ENCODE measurements at regions not wholly inside any gene's neighbourhood (a gene's known extent, or its start where the extent isn't known, plus 50 kb on each side); places are given as distances from the start of the nearest gene placed in this dataset.

DNA sequence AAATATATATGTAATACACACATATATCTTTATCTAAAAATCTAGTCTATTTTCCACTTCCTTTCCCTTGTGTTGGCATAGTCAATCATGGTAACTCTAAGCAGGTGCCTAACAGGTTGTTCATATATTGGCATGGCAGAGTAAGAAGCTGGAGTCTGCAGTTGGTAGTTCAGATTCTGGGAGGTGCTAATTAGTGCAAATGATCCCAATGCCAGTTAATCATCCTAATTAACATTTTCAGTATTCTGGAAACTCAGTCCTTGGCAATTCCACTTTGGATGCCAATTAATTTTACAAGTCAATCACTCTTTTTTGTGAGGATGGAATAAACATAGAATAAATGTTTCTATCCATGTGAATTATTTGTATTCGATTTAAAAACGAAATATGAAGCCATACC is 863.7 kb upstream of the SOX9 start:
- Mint-ChIP-seq H3K9me3 (no peaks in the 10 kb centered on the region), H3K36me3 (no peaks in the 10 kb centered on the region), H3K4me3 (no peak overlapping the region), H3K27ac (no peak overlapping the region), H3K27me3 (ENCODE audit: low read depth) (no peaks in the 10 kb centered on the region), H3K4me1 (no peaks in the 10 kb centered on the region; the same call in 1 of the 2 replicates)
- POLR2A ChIA-PET: no interaction called here
- CTCF ChIA-PET: no interaction called here
- DNase-seq (ENCODE audit: low spot score) (no peak), ATAC-seq (no peak)
- no peak for TF ChIP-seq RELA (CRISPR knock-in tag; IDR thresholded peaks at IDR 0.05; ENCODE audit: borderline replicate concordance)
- no peak for TF ChIP-seq ZBTB21 (CRISPR knock-in tag; IDR thresholded peaks at IDR 0.05; ENCODE audit: borderline replicate concordance)
- TF ChIP-seq ZNF317 (CRISPR knock-in tag; IDR thresholded peaks at IDR 0.05; ENCODE audit: borderline replicate concordance, low read depth): no peak
- TF ChIP-seq NFYB (CRISPR knock-in tag; conservative IDR thresholded peaks at IDR 0.05; ENCODE audit: low read depth): no peak
- TF ChIP-seq, protein P1, sequence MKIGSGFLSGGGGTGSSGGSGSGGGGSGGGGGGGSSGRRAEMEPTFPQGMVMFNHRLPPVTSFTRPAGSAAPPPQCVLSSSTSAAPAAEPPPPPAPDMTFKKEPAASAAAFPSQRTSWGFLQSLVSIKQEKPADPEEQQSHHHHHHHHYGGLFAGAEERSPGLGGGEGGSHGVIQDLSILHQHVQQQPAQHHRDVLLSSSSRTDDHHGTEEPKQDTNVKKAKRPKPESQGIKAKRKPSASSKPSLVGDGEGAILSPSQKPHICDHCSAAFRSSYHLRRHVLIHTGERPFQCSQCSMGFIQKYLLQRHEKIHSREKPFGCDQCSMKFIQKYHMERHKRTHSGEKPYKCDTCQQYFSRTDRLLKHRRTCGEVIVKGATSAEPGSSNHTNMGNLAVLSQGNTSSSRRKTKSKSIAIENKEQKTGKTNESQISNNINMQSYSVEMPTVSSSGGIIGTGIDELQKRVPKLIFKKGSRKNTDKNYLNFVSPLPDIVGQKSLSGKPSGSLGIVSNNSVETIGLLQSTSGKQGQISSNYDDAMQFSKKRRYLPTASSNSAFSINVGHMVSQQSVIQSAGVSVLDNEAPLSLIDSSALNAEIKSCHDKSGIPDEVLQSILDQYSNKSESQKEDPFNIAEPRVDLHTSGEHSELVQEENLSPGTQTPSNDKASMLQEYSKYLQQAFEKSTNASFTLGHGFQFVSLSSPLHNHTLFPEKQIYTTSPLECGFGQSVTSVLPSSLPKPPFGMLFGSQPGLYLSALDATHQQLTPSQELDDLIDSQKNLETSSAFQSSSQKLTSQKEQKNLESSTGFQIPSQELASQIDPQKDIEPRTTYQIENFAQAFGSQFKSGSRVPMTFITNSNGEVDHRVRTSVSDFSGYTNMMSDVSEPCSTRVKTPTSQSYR (CRISPR knock-in tag; IDR thresholded peaks at IDR 0.05): no peak
- TF ChIP-seq, protein P2, sequence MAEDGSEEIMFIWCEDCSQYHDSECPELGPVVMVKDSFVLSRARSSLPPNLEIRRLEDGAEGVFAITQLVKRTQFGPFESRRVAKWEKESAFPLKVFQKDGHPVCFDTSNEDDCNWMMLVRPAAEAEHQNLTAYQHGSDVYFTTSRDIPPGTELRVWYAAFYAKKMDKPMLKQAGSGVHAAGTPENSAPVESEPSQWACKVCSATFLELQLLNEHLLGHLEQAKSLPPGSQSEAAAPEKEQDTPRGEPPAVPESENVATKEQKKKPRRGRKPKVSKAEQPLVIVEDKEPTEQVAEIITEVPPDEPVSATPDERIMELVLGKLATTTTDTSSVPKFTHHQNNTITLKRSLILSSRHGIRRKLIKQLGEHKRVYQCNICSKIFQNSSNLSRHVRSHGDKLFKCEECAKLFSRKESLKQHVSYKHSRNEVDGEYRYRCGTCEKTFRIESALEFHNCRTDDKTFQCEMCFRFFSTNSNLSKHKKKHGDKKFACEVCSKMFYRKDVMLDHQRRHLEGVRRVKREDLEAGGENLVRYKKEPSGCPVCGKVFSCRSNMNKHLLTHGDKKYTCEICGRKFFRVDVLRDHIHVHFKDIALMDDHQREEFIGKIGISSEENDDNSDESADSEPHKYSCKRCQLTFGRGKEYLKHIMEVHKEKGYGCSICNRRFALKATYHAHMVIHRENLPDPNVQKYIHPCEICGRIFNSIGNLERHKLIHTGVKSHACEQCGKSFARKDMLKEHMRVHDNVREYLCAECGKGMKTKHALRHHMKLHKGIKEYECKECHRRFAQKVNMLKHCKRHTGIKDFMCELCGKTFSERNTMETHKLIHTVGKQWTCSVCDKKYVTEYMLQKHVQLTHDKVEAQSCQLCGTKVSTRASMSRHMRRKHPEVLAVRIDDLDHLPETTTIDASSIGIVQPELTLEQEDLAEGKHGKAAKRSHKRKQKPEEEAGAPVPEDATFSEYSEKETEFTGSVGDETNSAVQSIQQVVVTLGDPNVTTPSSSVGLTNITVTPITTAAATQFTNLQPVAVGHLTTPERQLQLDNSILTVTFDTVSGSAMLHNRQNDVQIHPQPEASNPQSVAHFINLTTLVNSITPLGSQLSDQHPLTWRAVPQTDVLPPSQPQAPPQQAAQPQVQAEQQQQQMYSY (CRISPR knock-in tag; IDR thresholded peaks at IDR 0.05): no peak
- TF ChIP-seq, protein P3, sequence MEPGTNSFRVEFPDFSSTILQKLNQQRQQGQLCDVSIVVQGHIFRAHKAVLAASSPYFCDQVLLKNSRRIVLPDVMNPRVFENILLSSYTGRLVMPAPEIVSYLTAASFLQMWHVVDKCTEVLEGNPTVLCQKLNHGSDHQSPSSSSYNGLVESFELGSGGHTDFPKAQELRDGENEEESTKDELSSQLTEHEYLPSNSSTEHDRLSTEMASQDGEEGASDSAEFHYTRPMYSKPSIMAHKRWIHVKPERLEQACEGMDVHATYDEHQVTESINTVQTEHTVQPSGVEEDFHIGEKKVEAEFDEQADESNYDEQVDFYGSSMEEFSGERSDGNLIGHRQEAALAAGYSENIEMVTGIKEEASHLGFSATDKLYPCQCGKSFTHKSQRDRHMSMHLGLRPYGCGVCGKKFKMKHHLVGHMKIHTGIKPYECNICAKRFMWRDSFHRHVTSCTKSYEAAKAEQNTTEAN (CRISPR knock-in tag; IDR thresholded peaks at IDR 0.05): no peak
- no peak for TF ChIP-seq SOX15 (CRISPR knock-in tag; IDR thresholded peaks at IDR 0.05)
- TF ChIP-seq ZNF263 (CRISPR knock-in tag; IDR thresholded peaks at IDR 0.05; ENCODE audit: low read depth): no peak
- TF ChIP-seq, protein P4, sequence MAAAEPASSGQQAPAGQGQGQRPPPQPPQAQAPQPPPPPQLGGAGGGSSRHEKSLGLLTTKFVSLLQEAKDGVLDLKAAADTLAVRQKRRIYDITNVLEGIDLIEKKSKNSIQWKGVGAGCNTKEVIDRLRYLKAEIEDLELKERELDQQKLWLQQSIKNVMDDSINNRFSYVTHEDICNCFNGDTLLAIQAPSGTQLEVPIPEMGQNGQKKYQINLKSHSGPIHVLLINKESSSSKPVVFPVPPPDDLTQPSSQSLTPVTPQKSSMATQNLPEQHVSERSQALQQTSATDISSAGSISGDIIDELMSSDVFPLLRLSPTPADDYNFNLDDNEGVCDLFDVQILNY (CRISPR knock-in tag; IDR thresholded peaks at IDR 0.05): no peak
- no peak for TF ChIP-seq ZNF416 (CRISPR knock-in tag; IDR thresholded peaks at IDR 0.05)
- no peak for TF ChIP-seq ZNF121 (CRISPR knock-in tag; IDR thresholded peaks at IDR 0.05)
- TF ChIP-seq FOXJ3 (CRISPR knock-in tag; IDR thresholded peaks at IDR 0.05; ENCODE audit: borderline replicate concordance): no peak
- TF ChIP-seq, protein P5, sequence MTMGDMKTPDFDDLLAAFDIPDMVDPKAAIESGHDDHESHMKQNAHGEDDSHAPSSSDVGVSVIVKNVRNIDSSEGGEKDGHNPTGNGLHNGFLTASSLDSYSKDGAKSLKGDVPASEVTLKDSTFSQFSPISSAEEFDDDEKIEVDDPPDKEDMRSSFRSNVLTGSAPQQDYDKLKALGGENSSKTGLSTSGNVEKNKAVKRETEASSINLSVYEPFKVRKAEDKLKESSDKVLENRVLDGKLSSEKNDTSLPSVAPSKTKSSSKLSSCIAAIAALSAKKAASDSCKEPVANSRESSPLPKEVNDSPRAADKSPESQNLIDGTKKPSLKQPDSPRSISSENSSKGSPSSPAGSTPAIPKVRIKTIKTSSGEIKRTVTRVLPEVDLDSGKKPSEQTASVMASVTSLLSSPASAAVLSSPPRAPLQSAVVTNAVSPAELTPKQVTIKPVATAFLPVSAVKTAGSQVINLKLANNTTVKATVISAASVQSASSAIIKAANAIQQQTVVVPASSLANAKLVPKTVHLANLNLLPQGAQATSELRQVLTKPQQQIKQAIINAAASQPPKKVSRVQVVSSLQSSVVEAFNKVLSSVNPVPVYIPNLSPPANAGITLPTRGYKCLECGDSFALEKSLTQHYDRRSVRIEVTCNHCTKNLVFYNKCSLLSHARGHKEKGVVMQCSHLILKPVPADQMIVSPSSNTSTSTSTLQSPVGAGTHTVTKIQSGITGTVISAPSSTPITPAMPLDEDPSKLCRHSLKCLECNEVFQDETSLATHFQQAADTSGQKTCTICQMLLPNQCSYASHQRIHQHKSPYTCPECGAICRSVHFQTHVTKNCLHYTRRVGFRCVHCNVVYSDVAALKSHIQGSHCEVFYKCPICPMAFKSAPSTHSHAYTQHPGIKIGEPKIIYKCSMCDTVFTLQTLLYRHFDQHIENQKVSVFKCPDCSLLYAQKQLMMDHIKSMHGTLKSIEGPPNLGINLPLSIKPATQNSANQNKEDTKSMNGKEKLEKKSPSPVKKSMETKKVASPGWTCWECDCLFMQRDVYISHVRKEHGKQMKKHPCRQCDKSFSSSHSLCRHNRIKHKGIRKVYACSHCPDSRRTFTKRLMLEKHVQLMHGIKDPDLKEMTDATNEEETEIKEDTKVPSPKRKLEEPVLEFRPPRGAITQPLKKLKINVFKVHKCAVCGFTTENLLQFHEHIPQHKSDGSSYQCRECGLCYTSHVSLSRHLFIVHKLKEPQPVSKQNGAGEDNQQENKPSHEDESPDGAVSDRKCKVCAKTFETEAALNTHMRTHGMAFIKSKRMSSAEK (CRISPR knock-in tag; IDR thresholded peaks at IDR 0.05; ENCODE audit: borderline replicate concordance): no peak
- no peak for TF ChIP-seq ESRRA (CRISPR knock-in tag; IDR thresholded peaks at IDR 0.05; ENCODE audit: borderline replicate concordance)
- TF ChIP-seq MYBL2 (CRISPR knock-in tag; IDR thresholded peaks at IDR 0.05): no peak
- no peak for TF ChIP-seq NR1H2 (CRISPR knock-in tag; IDR thresholded peaks at IDR 0.05)
- TF ChIP-seq, protein P6, sequence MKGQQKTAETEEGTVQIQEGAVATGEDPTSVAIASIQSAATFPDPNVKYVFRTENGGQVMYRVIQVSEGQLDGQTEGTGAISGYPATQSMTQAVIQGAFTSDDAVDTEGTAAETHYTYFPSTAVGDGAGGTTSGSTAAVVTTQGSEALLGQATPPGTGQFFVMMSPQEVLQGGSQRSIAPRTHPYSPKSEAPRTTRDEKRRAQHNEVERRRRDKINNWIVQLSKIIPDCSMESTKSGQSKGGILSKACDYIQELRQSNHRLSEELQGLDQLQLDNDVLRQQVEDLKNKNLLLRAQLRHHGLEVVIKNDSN (CRISPR knock-in tag; IDR thresholded peaks at IDR 0.05): no peak
